GM23338 (cell line): ENCODE measurements at regions not wholly inside any gene's neighbourhood (a gene's known extent, or its start where the extent isn't known, plus 50 kb on each side); places are given as distances from the start of the nearest gene placed in this dataset.

ENCODE experiments used
- ATAC-seq: fragments of 200-7000 bp; cut with Tn5 transposase; 3 replicates; pipeline ENCODE4 v1.9.1; 2020
- DNase-seq: peaks from one replicate; pipeline ENCODE4 v3.0.0-alpha.2; 2015; ENCODE audit warnings: low spot score
- H2AFZ ChIP-seq: fragments of 200-600 bp; sonication (generic); 2 replicates; pipeline ENCODE4 v1.8.0; 2016; ENCODE audit warnings: antibody characterized with exemption, mild to moderate bottlenecking, moderate library complexity
- H3F3A ChIP-seq: fragments of 200-600 bp; sonication (generic); replicated peaks from 2 replicates; pipeline ENCODE4 v1.8.0; 2017; ENCODE audit warnings: antibody characterized with exemption, mixed run types, low read depth
- H3K27ac ChIP-seq: fragments of 200-600 bp; sonication (generic); 2 replicates; pipeline ENCODE4 v1.6.1; 2016; ENCODE audit warnings: low read depth
- H3K27me3 ChIP-seq: fragments of 200-600 bp; sonication (generic); 2 replicates; pipeline ENCODE4 v1.8.0; 2016; ENCODE audit warnings: mild to moderate bottlenecking, mixed run types, moderate library complexity; ENCODE audit not compliant: insufficient read depth
- H3K36me3 ChIP-seq: fragments of 200-600 bp; sonication (generic); 2 replicates; pipeline ENCODE4 v1.8.0; 2016; ENCODE audit warnings: mild to moderate bottlenecking; ENCODE audit not compliant: insufficient read depth
- H3K4me1 ChIP-seq: fragments of 200-600 bp; sonication (generic); 2 replicates; pipeline ENCODE4 v1.8.0; 2016; ENCODE audit warnings: mild to moderate bottlenecking, moderate library complexity; ENCODE audit not compliant: insufficient read depth
- H3K4me2 ChIP-seq: fragments of 200-600 bp; sonication (generic); 2 replicates; pipeline ENCODE4 v1.7.1; 2017; ENCODE audit warnings: mixed run types
- H3K4me3 ChIP-seq: fragments of 200-600 bp; sonication (generic); 2 replicates; pipeline ENCODE4 v1.6.1; 2016; ENCODE audit warnings: mixed run types
- H3K79me2 ChIP-seq: fragments of 200-600 bp; sonication (generic); replicated peaks from 2 replicates; pipeline ENCODE4 v1.8.0; 2017; ENCODE audit warnings: mild to moderate bottlenecking; ENCODE audit not compliant: insufficient read depth
- H3K9me2 ChIP-seq: fragments of 200-600 bp; sonication (generic); 2 replicates; pipeline ENCODE4 v1.8.0; 2017; ENCODE audit not compliant: insufficient read depth
- H4K20me1 ChIP-seq: fragments of 200-600 bp; sonication (generic); replicated peaks from 2 replicates; pipeline ENCODE4 v1.8.0; 2017; ENCODE audit warnings: mild to moderate bottlenecking; ENCODE audit not compliant: insufficient read depth
- H3K27ac Mint-ChIP-seq: 2 replicates; pipeline ENCODE4 v1.8.0; 2020; ENCODE audit warnings: inconsistent platforms, mild to moderate bottlenecking, moderate library complexity, mixed read lengths
- H3K27me3 Mint-ChIP-seq: 3 replicates; pipeline ENCODE4 v1.8.0; 2022; ENCODE audit warnings: low read depth, mild to moderate bottlenecking, moderate library complexity, mixed read lengths, inconsistent platforms; ENCODE audit not compliant: insufficient read depth, poor library complexity
- H3K36me3 Mint-ChIP-seq: 3 replicates; pipeline ENCODE4 v1.8.0; 2021; ENCODE audit warnings: low read depth, mild to moderate bottlenecking, inconsistent platforms, moderate library complexity, mixed read lengths
- H3K4me1 Mint-ChIP-seq: 3 replicates; pipeline ENCODE4 v1.8.0; 2020; ENCODE audit warnings: mild to moderate bottlenecking, inconsistent platforms, mixed read lengths
- H3K4me3 Mint-ChIP-seq: 3 replicates; pipeline ENCODE4 v1.8.0; 2021; ENCODE audit warnings: moderate library complexity, mild to moderate bottlenecking, inconsistent platforms, mixed read lengths
- H3K9me3 Mint-ChIP-seq: 3 replicates; pipeline ENCODE4 v1.8.0; 2020; ENCODE audit warnings: moderate library complexity, mild to moderate bottlenecking, inconsistent platforms, mixed read lengths
- CREB1 ChIP-seq: fragments of 250-450 bp; sonication (Bioruptor Pico); IDR thresholded peaks from 2 replicates; pipeline ENCODE4 v1.5.0; 2020; ENCODE audit warnings: low read depth, mild to moderate bottlenecking, moderate library complexity
- CTCF ChIP-seq, 2 experiments: fragments of 200-600 bp in 1 of 2; sonication (generic) in 1 of 2; conservative IDR thresholded peaks; 2 replicates each; pipeline versions ENCODE4 v1.5.1 to v1.6.1; 2016 to 2017; ENCODE audit warnings: antibody characterized with exemption in 2 of 2, low read depth in 2 of 2, mild to moderate bottlenecking in 2 of 2, moderate library complexity in 1 of 2
- ETS1 ChIP-seq: IDR thresholded peaks from 2 replicates; pipeline ENCODE4 v1.6.1; 2016; ENCODE audit warnings: antibody characterized with exemption
- EZH2 ChIP-seq: fragments of 200-600 bp; sonication (generic); IDR thresholded peaks from one replicate; pipeline ENCODE4 v1.8.0; 2017; ENCODE audit warnings: antibody characterized with exemption, mild to moderate bottlenecking, low read depth; ENCODE audit not compliant: unreplicated experiment
- EZH2phosphoT487 ChIP-seq: fragments of 200-600 bp; sonication (generic); IDR thresholded peaks from one replicate; pipeline ENCODE4 v1.8.1; 2018; ENCODE audit warnings: antibody characterized with exemption; ENCODE audit not compliant: unreplicated experiment
- JUNB ChIP-seq: IDR thresholded peaks from one replicate; pipeline ENCODE4 v1.6.1; 2016; ENCODE audit warnings: antibody characterized with exemption; ENCODE audit not compliant: unreplicated experiment
- NANOG ChIP-seq: IDR thresholded peaks from 2 replicates; pipeline ENCODE4 v1.6.1; 2016; ENCODE audit warnings: antibody characterized with exemption, borderline replicate concordance
- REST ChIP-seq: IDR thresholded peaks from one replicate; pipeline ENCODE4 v1.6.1; 2018; ENCODE audit warnings: antibody characterized with exemption; ENCODE audit not compliant: unreplicated experiment
- STAT1 ChIP-seq: IDR thresholded peaks from one replicate; pipeline ENCODE4 v1.6.1; 2016; ENCODE audit warnings: antibody characterized with exemption; ENCODE audit not compliant: unreplicated experiment
- ZNF114 ChIP-seq: fragments of 250-450 bp; sonication (Bioruptor Pico); IDR thresholded peaks from 2 replicates; pipeline ENCODE4 v1.5.0; 2020; ENCODE audit warnings: mild to moderate bottlenecking, moderate library complexity
- ZNF331 ChIP-seq: fragments of 250-450 bp; sonication (Bioruptor Pico); IDR thresholded peaks from 2 replicates; pipeline ENCODE4 v1.5.0; 2020; ENCODE audit warnings: low read depth, mild to moderate bottlenecking, moderate library complexity

DNA sequence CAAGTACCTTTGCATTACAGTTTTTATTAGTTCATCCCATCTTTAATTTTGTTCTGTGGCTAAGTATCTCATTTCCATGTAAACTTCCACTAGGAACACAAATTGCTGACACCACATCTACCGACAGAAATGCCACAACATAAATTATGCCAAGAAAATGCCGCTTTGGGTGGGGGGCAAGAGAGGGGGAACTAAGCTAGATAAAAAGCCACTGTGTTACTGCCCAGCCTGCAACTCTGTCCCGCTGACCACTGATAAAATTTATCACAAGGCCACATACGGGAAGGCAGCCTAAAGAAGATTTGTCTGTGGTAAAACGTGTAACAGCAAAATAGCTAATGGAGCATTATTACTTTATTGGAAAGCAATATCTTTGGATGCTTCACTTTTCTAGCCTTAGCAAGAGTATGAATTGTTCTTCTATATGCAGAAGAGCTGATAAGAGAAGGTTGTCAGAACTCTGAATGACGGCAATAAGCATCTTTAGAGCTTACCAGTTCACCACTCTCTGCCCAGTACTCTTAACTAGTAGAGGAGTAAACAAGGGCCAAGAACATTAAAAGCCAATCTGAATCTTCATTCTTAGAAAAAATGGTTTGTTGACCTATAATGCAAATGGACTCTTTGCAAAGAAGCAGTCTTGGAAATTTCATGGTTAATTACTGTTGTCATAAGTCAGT is 172.2 kb upstream of the MEF2C start (continued):
- TF ChIP-seq EZH2 = no peak
- TF ChIP-seq EZH2phosphoT487 = no peak
- no peak for TF ChIP-seq ETS1
- TF ChIP-seq ZNF331 = no peak
- TF ChIP-seq STAT1 = no peak
- TF ChIP-seq REST = no peak
- no peak for TF ChIP-seq CTCF (conservative IDR thresholded peaks at IDR 0.05; ENCODE audit: low read depth in 2 of 2)

- ATAC-seq (no peak), DNase-seq (no peak)
- no peaks in the 10 kb centered on the region for H3K27me3 Mint-ChIP-seq
- H3K36me3 ChIP-seq = peaks cover 3% of the 10 kb centered on the region; the same call in 1 of the 2 replicates
- H3K9me2 ChIP-seq = no peaks in the 10 kb centered on the region
- peaks cover 24% of the 10 kb centered on the region for H3K36me3 Mint-ChIP-seq
- H3K4me1 ChIP-seq = no peaks in the 10 kb centered on the region
- no peak overlapping the region for H3K27ac Mint-ChIP-seq
- no peak overlapping the region for H3K4me3 ChIP-seq
- H3K4me2 ChIP-seq = no peak overlapping the region
- no peaks in the 10 kb centered on the region for H3K27me3 ChIP-seq
- H3K9me3 Mint-ChIP-seq = peaks cover 29% of the 10 kb centered on the region
- H3F3A ChIP-seq = no peaks in the 10 kb centered on the region
- no peaks in the 10 kb centered on the region for H4K20me1 ChIP-seq
- H2AFZ ChIP-seq = no peak overlapping the region
- H3K27ac ChIP-seq = no peak overlapping the region
- H3K4me3 Mint-ChIP-seq = no peak overlapping the region
- no peaks in the 10 kb centered on the region for H3K79me2 ChIP-seq
- H3K4me1 Mint-ChIP-seq = peaks cover 2% of the 10 kb centered on the region; the same call in 1 of the 3 replicates
- TF ChIP-seq NANOG (no peak), STAT1 (no peak), JUNB (no peak), ETS1 (no peak), EZH2 (no peak), REST (no peak), CREB1 (CRISPR knock-in tag) (no peak), ZNF331 (no peak), ZNF114 (CRISPR knock-in tag) (no peak)
Measured at GRCh38 chr5:89053547-89053946, 170.6 kb upstream of the MEF2C start.
